ENCODE measurements at regions not wholly inside any gene's neighbourhood (a gene's known extent, or its start where the extent isn't known, plus 50 kb on each side); places are given as distances from the start of the nearest gene placed in this dataset.
"Not testable (repeated sequence)": the region's sequence is repeated elsewhere in the genome, so short reads cannot be mapped to it uniquely, and the experiment has no call there.

GRCh38 chr16:85276258-85276657 is 164.0 kb upstream of the CIBAR2 start:
- DNase-seq (ENCODE audit: low spot score): no peak

- no peak for DNase-seq (ENCODE audit: low spot score)
Observed at GRCh38 chr16:85276721-85277120, 164.4 kb upstream of the CIBAR2 start.

GRCh38 chr16:85278839-85279238 is 166.6 kb upstream of the CIBAR2 start:
- no peak for DNase-seq (ENCODE audit: low spot score)

GRCh38 chr16:85279402-85279801 is 167.1 kb upstream of the CIBAR2 start:
- no peak for DNase-seq (ENCODE audit: low spot score)

- no peak for DNase-seq (ENCODE audit: low spot score)
Observed at GRCh38 chr16:85279825-85280545, 167.7 kb upstream of the CIBAR2 start.

- DNase-seq (ENCODE audit: low spot score): no peak
Observed at GRCh38 chr16:85281181-85281580, 168.9 kb upstream of the CIBAR2 start.

GRCh38 chr16:85282842-85283241 is 170.6 kb upstream of the CIBAR2 start:
- DNase-seq (ENCODE audit: low spot score): no peak

- DNase-seq (ENCODE audit: low spot score): no peak
Observed at GRCh38 chr16:85283305-85284050, 171.2 kb upstream of the CIBAR2 start.

- DNase-seq (ENCODE audit: low spot score): no peak
Observed at GRCh38 chr16:85284141-85284817, 172.0 kb upstream of the CIBAR2 start.

- DNase-seq (ENCODE audit: low spot score): no peak
Observed at GRCh38 chr16:85285681-85286065, 173.4 kb upstream of the CIBAR2 start.

GRCh38 chr16:85286066-85286831 is 174.0 kb upstream of the CIBAR2 start:
- DNase-seq (ENCODE audit: low spot score): no peak

- DNase-seq (ENCODE audit: low spot score): no peak
Observed at GRCh38 chr16:85286951-85287814, 174.9 kb upstream of the CIBAR2 start.

GRCh38 chr16:85287815-85288109 is 175.5 kb upstream of the CIBAR2 start:
- DNase-seq (ENCODE audit: low spot score): not testable (repeated sequence)

- DNase-seq (ENCODE audit: low spot score): no peak
Observed at GRCh38 chr16:85288341-85288868, 176.1 kb upstream of the CIBAR2 start.

- no peak for DNase-seq (ENCODE audit: low spot score)
Observed at GRCh38 chr16:85288869-85289660, 176.8 kb upstream of the CIBAR2 start.

GRCh38 chr16:85289760-85290625 is 177.7 kb upstream of the CIBAR2 start:
- DNase-seq (ENCODE audit: low spot score): no peak

GRCh38 chr16:85290626-85291301 is 178.5 kb upstream of the CIBAR2 start:
- DNase-seq (ENCODE audit: low spot score): no peak

GRCh38 chr16:85291302-85292148 is 179.3 kb upstream of the CIBAR2 start:
- DNase-seq (ENCODE audit: low spot score): no peak

All from kidney tubule cell (primary cell).